Spleen (tissue), 11 donors: ENCODE measurements at regions not wholly inside any gene's neighbourhood (a gene's known extent, or its start where the extent isn't known, plus 50 kb on each side); places are given as distances from the start of the nearest gene placed in this dataset.

Source experiments
- DNase-seq: peaks from one replicate; pipeline ENCODE4 v3.0.0-alpha.2; 2020
- H3K27ac ChIP-seq, 8 donors: fragments of 200-600 bp; sonication (generic) in 7 of 8; 1 replicate in 4 of 8; 2 replicates in 4 of 8; pipeline versions ENCODE4 v1.5.0 to v1.8.0; 2016 to 2021; ENCODE audit warnings: inconsistent platforms in 4 of 8, mild to moderate bottlenecking in 4 of 8, moderate library complexity in 1 of 8
- H3K27me3 ChIP-seq, 7 donors: fragments of 200-600 bp; sonication (generic) in 6 of 7; replicated peaks in 1 of 7; 1 replicate in 4 of 7; 2 replicates in 3 of 7; pipeline versions ENCODE4 v1.5.0 to v1.8.0; 2016 to 2021; ENCODE audit warnings: inconsistent platforms in 3 of 7, mild to moderate bottlenecking in 1 of 7
- H3K36me3 ChIP-seq, 6 donors: fragments of 200-600 bp; sonication (generic) in 5 of 6; 1 replicate in 4 of 6; 2 replicates in 2 of 6; pipeline versions ENCODE4 v1.5.0 to v1.8.0; 2016 to 2021; ENCODE audit warnings: inconsistent platforms in 2 of 6
- H3K4me1 ChIP-seq, 6 donors: fragments of 200-600 bp; sonication (generic) in 5 of 6; 1 replicate in 3 of 6; 2 replicates in 3 of 6; pipeline versions ENCODE4 v1.5.0 to v1.8.0; 2016 to 2021; ENCODE audit warnings: inconsistent platforms in 3 of 6
- H3K4me3 ChIP-seq, 8 donors: fragments of 200-600 bp; sonication (generic) in 7 of 8; 1 replicate in 4 of 8; 2 replicates in 4 of 8; pipeline versions ENCODE4 v1.5.0 to v1.8.0; 2016 to 2021; ENCODE audit warnings: inconsistent platforms in 4 of 8, mild to moderate bottlenecking in 4 of 8, moderate library complexity in 2 of 8
- H3K9me3 ChIP-seq, 8 donors: fragments of 200-600 bp; sonication (generic) in 7 of 8; 1 replicate in 4 of 8; 2 replicates in 4 of 8; pipeline versions ENCODE4 v1.5.0 to v1.8.0; 2016 to 2021; ENCODE audit warnings: inconsistent platforms in 4 of 8
- POLR2A ChIP-seq, 3 donors: fragments of 450-650 bp; IDR thresholded peaks; one replicate each; pipeline ENCODE4 v1.5.1; 2017; ENCODE audit warnings: antibody characterized with exemption in 3 of 3, mild to moderate bottlenecking in 1 of 3
- POLR2AphosphoS5 ChIP-seq, 3 donors: sonication (generic); formaldehyde crosslinking; IDR thresholded peaks; one replicate each; pipeline ENCODE4 v1.5.1; 2017; ENCODE audit warnings: antibody characterized with exemption in 3 of 3
- WGBS, 5 donors: extraction: QIAGEN DNeasy Blood & Tissue Kit in 3 of 5; methylation state at CpG; one replicate each; pipeline versions ENCODE4 v1.1.5 to v1.1.7; 2013 to 2018; 5-methylcytosine and 5-hydroxymethylcytosine counted together
- intact Hi-C: fragments of 100-400 bp; cut with DNase I; formaldehyde crosslinking; loops from one replicate; pipeline ENCODE4 v1.15.0; 2023; ENCODE audit warnings: low total_unique reads
- TF ChIP-seq, protein P1 (sequence below), 11 experiments: fragments of 200-600 bp in 7 of 11; fragments of 450-650 bp in 4 of 11; sonication (generic) in 4 of 11; IDR thresholded peaks in 8 of 11; conservative IDR thresholded peaks in 3 of 11; 1 replicate in 7 of 11; 2 replicates in 4 of 11; pipeline versions ENCODE4 v1.4.0 to v1.8.0; 2016 to 2021; ENCODE audit warnings: antibody characterized with exemption in 11 of 11, inconsistent platforms in 4 of 11, mild to moderate bottlenecking in 1 of 11
- donor health status: healthy with polysubstance abuse.
- donor health status: DM: no; HTN: no; CAD: no; lungs with moderate emphysema.
- donor health status: DM: no; HTN: no; CAD: no.
- donor health status: Bipolar disorder and iron deficiency.
- donor health status: healthy.
- donor health status: DM: no; HTN: no; CAD: no.
- donor health status: DM: yes; HTN: yes; CAD: no.

DNA sequence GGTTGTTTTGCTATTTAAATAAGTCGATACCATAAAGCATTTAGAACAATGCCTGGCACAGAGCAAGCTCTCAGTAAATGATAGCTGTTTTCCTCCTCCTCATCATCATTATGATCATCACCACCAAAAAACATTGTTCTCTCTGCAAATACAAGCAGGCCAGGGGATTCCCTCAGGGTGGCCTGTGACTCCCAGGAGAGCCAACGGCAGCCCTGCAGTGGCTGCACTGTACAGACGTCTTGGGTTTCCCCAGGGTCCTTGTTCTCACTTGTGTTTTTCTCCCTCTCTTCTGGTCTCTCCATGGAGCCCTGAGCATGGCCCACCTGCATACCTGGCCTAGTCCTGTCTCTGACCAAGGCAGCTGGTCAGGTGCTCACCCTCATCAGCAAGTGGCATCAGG, 290.9 kb upstream of the PWP1 start:
- H3K4me3 ChIP-seq = no peak overlapping the region
- intact Hi-C loops = no loop called here
- TF ChIP-seq POLR2A (IDR thresholded peaks at IDR 0.05) = no peak
- TF ChIP-seq, protein P1, sequence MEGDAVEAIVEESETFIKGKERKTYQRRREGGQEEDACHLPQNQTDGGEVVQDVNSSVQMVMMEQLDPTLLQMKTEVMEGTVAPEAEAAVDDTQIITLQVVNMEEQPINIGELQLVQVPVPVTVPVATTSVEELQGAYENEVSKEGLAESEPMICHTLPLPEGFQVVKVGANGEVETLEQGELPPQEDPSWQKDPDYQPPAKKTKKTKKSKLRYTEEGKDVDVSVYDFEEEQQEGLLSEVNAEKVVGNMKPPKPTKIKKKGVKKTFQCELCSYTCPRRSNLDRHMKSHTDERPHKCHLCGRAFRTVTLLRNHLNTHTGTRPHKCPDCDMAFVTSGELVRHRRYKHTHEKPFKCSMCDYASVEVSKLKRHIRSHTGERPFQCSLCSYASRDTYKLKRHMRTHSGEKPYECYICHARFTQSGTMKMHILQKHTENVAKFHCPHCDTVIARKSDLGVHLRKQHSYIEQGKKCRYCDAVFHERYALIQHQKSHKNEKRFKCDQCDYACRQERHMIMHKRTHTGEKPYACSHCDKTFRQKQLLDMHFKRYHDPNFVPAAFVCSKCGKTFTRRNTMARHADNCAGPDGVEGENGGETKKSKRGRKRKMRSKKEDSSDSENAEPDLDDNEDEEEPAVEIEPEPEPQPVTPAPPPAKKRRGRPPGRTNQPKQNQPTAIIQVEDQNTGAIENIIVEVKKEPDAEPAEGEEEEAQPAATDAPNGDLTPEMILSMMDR (IDR thresholded peaks at IDR 0.05 in 8 of 11, conservative IDR thresholded peaks at IDR 0.05 in 3 of 11) = no peak
- no peak for TF ChIP-seq POLR2AphosphoS5 (IDR thresholded peaks at IDR 0.05)
- no peak for DNase-seq
- no peaks in the 10 kb centered on the region for H3K36me3 ChIP-seq
- no peaks in the 10 kb centered on the region for H3K27me3 ChIP-seq
- H3K27ac ChIP-seq = no peak overlapping the region
- H3K4me1 ChIP-seq = peaks cover 0 to 7% (median 0%) of the 10 kb centered on the region in 6 donors
- 63 to 86% (median 71%) methylated on average over 3 of the region's 3 CpGs for WGBS, 5 donors
- H3K9me3 ChIP-seq = peaks cover 0 to 3% (median 0%) of the 10 kb centered on the region in 8 donors

DNA sequence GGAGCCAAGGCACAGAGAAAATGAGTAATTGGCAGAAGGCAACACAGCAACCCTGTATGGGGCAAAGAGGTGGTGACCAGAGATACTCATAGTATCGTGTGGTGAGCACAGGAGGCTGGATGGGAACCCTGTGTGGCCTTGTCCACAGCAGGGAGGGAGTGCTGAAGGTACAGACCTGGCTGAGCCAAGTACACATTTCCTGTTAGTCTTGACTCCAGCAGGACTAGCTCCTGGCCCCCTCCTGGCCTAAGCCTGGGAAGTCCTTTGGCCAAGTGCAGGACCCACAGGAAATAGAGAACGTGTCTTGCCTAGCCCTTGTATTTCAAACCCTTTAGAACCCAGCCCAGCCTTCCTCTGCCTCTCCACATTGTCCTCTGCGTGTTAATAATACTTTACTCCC, 289.8 kb upstream of the PWP1 start:
- no peaks in the 10 kb centered on the region for H3K9me3 ChIP-seq
- H3K27ac ChIP-seq = no peak overlapping the region
- H3K36me3 ChIP-seq = no peaks in the 10 kb centered on the region
- H3K4me1 ChIP-seq = peaks cover 0 to 8% (median under 1%) of the 10 kb centered on the region in 6 donors
- no peak for DNase-seq
- intact Hi-C loops = no loop called here
- no peaks in the 10 kb centered on the region for H3K27me3 ChIP-seq
- TF ChIP-seq, protein P1 (IDR thresholded peaks at IDR 0.05 in 8 of 11, conservative IDR thresholded peaks at IDR 0.05 in 3 of 11) = no peak
- TF ChIP-seq POLR2AphosphoS5 (IDR thresholded peaks at IDR 0.05) (no peak), POLR2A (IDR thresholded peaks at IDR 0.05) (no peak)
- WGBS, 5 donors = 53 to 69% (median 59%) methylated on average over 3 of the region's 3 CpGs
- no peak overlapping the region for H3K4me3 ChIP-seq

DNA sequence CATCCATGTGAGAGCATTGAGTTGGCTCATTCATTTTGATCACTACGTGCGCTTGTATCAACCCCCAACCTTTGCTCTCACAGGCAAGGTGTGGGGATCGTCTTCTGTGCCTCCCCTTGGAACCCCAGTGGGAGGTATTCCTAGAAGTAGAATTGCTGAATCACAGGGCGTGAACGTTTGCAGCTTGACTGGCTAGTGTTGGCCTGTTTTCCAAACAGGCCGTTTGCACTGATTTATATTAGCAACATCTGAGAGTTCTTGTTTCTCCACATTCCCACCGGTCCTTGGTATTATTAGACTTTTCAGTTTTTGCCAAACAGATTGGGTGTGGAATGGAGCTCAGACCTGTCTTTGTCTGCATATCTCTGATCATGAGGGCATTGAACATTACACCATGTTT, 288.6 kb upstream of the PWP1 start:
- no peaks in the 10 kb centered on the region for H3K36me3 ChIP-seq
- H3K9me3 ChIP-seq = no peaks in the 10 kb centered on the region
- H3K27me3 ChIP-seq = no peaks in the 10 kb centered on the region
- DNase-seq = no peak
- TF ChIP-seq POLR2AphosphoS5 (IDR thresholded peaks at IDR 0.05) (no peak), POLR2A (IDR thresholded peaks at IDR 0.05) (no peak)
- TF ChIP-seq, protein P1 (IDR thresholded peaks at IDR 0.05 in 8 of 11, conservative IDR thresholded peaks at IDR 0.05 in 3 of 11) = no peak
- no peak overlapping the region for H3K4me3 ChIP-seq
- H3K27ac ChIP-seq = no peak overlapping the region
- WGBS, 5 donors = 70 to 80% (median 78%) methylated on average over 7 of the region's 7 CpGs
- H3K4me1 ChIP-seq = peaks cover 0 to 17% (median 4%) of the 10 kb centered on the region in 6 donors
- intact Hi-C loops = no loop called here

DNA sequence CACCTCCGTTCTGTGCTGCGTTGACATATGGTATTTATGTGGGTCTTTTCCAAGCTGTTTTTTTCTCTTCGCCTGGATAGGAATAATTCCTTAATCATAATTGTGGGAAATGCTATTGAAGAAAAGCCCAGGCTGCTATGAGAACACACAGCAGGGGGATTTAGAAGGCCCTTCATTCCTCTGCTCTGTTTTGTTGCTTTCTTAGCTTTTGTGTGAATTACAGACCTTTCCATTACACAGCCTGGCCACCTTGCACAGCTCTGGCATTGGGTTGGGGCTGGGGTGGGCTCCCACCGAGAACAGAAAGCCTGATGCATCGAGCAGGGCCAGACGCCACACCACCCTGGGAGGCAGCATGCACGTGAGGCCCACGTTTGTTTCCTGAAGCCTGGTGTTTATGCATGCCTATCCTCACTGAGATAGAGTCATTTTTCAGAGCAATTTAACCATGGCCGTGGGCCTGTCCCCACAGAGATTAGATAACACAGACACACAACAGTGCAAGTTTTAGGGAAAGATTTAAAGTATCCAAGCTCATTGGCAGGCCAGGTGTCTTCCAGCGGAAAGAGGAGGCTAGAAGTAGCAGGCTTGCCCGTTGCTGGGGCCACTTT, 287.6 kb upstream of the PWP1 start:
- WGBS, 5 donors = 78 to 87% (median 80%) methylated on average over 11 of the region's 11 CpGs
- Histone ChIP-seq H3K4me1 (peaks cover 0 to 11% (median 4%) of the 10 kb centered on the region in 6 donors), H3K4me3 (no peak overlapping the region), H3K9me3 (no peaks in the 10 kb centered on the region), H3K36me3 (no peaks in the 10 kb centered on the region), H3K27me3 (no peaks in the 10 kb centered on the region), H3K27ac (no peak overlapping the region)
- intact Hi-C loops = no loop called here
- TF ChIP-seq POLR2A (IDR thresholded peaks at IDR 0.05) (no peak), POLR2AphosphoS5 (IDR thresholded peaks at IDR 0.05) (no peak)
- TF ChIP-seq, protein P1 (IDR thresholded peaks at IDR 0.05 in 8 of 11, conservative IDR thresholded peaks at IDR 0.05 in 3 of 11) = no peak
- no peak for DNase-seq
